ENCODE measurements at regions not wholly inside any gene's neighbourhood (a gene's known extent, or its start where the extent isn't known, plus 50 kb on each side); places are given as distances from the start of the nearest gene placed in this dataset.

DNA sequence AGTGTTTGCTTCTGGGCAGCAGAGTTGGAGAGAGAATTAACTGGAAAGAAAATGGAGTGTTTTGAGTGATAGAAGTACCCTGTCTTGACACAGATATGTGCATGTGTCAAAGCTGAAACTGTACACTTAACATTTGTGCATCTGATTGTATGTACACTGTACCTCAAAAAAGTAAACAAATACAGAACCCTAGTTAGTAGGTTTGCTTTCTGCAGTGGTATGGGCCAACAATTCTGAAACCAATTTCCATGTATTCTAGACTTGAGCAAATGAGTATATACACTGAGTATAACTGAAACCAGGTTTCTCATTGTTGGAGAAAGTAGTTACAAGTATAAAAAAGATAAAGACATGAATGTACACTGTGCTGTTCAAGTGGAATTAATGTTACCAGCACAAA, 52.4 kb downstream of the ELAPOR2 start:
- no peak for TF ChIP-seq CTCF (IDR thresholded peaks at IDR 0.05; ENCODE audit: insufficient read depth, missing control alignments)
- no peak for DNase-seq (ENCODE audit: insufficient read length, low spot score)
- FAIRE-seq, result no peak

DNA sequence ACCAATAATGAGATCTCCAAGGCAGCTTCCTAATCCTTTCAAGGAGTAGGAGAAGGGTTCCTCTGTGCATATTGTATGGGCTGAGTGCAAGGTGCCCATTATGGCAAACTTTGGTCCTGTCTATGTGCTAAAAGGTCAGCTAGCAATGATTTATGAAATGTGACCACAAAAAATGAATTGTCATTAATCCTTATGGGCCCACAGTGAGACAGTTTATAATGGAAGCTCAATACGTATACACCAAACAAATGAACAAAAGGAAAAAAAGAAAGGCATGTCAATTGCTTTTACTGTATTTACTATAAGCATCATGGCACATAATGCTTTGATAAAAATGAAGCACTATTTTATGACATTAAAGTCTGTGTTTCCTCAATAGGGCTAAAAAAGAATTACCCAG, 54.5 kb downstream of the ELAPOR2 start:
- no peak for TF ChIP-seq CTCF (IDR thresholded peaks at IDR 0.05; ENCODE audit: insufficient read depth, missing control alignments)
- DNase-seq (ENCODE audit: insufficient read length, low spot score), result no peak
- FAIRE-seq, result no peak

- DNase-seq (ENCODE audit: insufficient read length, low spot score) (no peak), FAIRE-seq (no peak)
- no peak for TF ChIP-seq CTCF (IDR thresholded peaks at IDR 0.05; ENCODE audit: insufficient read depth, missing control alignments)
Observed at GRCh38 chr7:87003872-87004798, 55.3 kb downstream of the ELAPOR2 start.

- no peak for TF ChIP-seq CTCF (IDR thresholded peaks at IDR 0.05; ENCODE audit: insufficient read depth, missing control alignments)
- FAIRE-seq (no peak), DNase-seq (ENCODE audit: insufficient read length, low spot score) (no peak)
Observed at GRCh38 chr7:87001214-87001613, 58.2 kb downstream of the ELAPOR2 start.

DNA sequence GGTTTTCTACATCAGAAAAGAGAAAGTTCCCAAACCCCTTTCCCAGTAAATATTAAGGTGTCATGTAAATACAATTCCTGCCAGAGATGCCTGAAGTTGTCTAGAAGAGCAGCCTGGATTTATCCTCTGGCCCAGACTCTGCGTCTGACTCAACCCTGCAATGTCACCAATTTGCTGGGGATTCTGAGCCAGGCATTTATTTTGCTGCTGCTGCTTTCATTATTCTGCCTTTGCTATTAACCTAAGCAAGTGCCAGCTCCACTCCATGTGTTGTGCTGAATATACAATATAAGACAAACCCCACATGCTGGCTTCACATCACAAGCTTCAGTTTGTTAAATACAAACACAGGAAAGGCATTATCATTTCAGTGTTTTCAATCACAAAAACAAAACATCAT, 59.1 kb downstream of the ELAPOR2 start:
- FAIRE-seq, result no peak
- no peak for TF ChIP-seq CTCF (IDR thresholded peaks at IDR 0.05; ENCODE audit: insufficient read depth, missing control alignments)
- no peak for DNase-seq (ENCODE audit: insufficient read length, low spot score)

GRCh38 chr7:86999750-87000149, 59.7 kb downstream of the ELAPOR2 start:
- no peak for DNase-seq (ENCODE audit: insufficient read length, low spot score)
- no peak for TF ChIP-seq CTCF (IDR thresholded peaks at IDR 0.05; ENCODE audit: insufficient read depth, missing control alignments)
- no peak for FAIRE-seq

DNA sequence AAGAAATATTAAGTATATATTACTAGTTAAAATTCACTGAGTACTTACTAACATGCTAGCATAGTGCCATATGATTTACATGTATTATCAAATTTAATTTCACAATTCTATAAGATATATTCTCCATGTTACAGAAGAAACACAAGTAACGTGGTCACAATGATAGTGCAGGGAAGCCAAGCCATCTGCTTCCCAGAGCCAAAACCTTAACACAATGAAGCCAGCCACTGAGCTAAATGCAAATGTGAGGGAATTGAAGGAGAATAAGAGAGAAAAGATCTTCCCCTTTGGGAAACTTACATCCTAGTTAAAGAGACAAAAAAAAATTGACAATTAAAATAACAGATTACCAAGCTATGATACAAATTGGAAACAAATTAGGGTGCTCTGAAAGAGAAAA, 63.6 kb downstream of the ELAPOR2 start:
- FAIRE-seq, result no peak

More for the DNA sequence above, 63.6 kb downstream of the ELAPOR2 start:
- DNase-seq (ENCODE audit: insufficient read length, low spot score), result no peak
- no peak for TF ChIP-seq CTCF (IDR thresholded peaks at IDR 0.05; ENCODE audit: insufficient read depth, missing control alignments)
